K562 (cell line): ENCODE measurements at regions not wholly inside any gene's neighbourhood (a gene's known extent, or its start where the extent isn't known, plus 50 kb on each side); places are given as distances from the start of the nearest gene placed in this dataset.

ENCODE experiments used
- ATF1 ChIP-seq, 2 experiments: fragments of 450-650 bp in 1 of 2; IDR thresholded peaks; 2 replicates each; pipeline ENCODE4 v1.6.1; 2016; ENCODE audit warnings: missing compliant biosample characterization in 1 of 2, missing genetic modification characterization in 1 of 2
- ATF3 ChIP-seq, 2 experiments: fragments of 450-650 bp in 1 of 2; sonication (generic) in 1 of 2; formaldehyde crosslinking in 1 of 2; IDR thresholded peaks in 1 of 2; conservative IDR thresholded peaks in 1 of 2; 2 replicates each; pipeline versions ENCODE4 v1.6.1 to v1.8.1; 2016 to 2023; ENCODE audit warnings: mild to moderate bottlenecking in 2 of 2, moderate library complexity in 2 of 2, inconsistent platforms in 1 of 2, missing genetic modification reagents in 1 of 2
- ATF4 ChIP-seq: fragments of 450-650 bp; formaldehyde crosslinking; IDR thresholded peaks from 2 replicates; pipeline ENCODE4 v1.4.0; 2022; ENCODE audit warnings: mild to moderate bottlenecking, moderate library complexity
- CBFB ChIP-seq: sonication (generic); formaldehyde crosslinking; IDR thresholded peaks from 2 replicates; pipeline ENCODE4 v1.4.0; 2020; ENCODE audit warnings: mild to moderate bottlenecking, missing genetic modification reagents
- CEBPG ChIP-seq, 3 experiments: fragments of 200-800 bp in 1 of 3; sonication (Bioruptor generic) in 1 of 3; sonication (generic) in 1 of 3; formaldehyde crosslinking in 1 of 3; IDR thresholded peaks in 2 of 3; conservative IDR thresholded peaks in 1 of 3; 2 replicates each; pipeline versions ENCODE4 v1.6.1 to v1.8.0; 2016 to 2022; ENCODE audit warnings: missing compliant biosample characterization in 2 of 3, missing genetic modification characterization in 2 of 3, mild to moderate bottlenecking in 1 of 3, missing genetic modification reagents in 1 of 3
- CREB1 ChIP-seq, 2 experiments: sonication (generic) in 1 of 2; formaldehyde crosslinking in 1 of 2; IDR thresholded peaks; 2 replicates each; pipeline versions ENCODE4 v1.6.1 to v1.8.0; 2012 to 2022; ENCODE audit warnings: inconsistent platforms in 1 of 2, mild to moderate bottlenecking in 1 of 2, missing genetic modification reagents in 1 of 2, moderate library complexity in 1 of 2
- HNRNPH1 ChIP-seq: fragments of 200-400 bp; formaldehyde crosslinking; optimal IDR thresholded peaks from 2 replicates; pipeline ENCODE3; 2017; ENCODE audit warnings: low read depth, mild to moderate bottlenecking, low read length, moderate library complexity
- NBN ChIP-seq: fragments of 450-650 bp; IDR thresholded peaks from 2 replicates; pipeline ENCODE4 v1.6.1; 2016; ENCODE audit warnings: low read depth, mild to moderate bottlenecking
- RBFOX2 ChIP-seq: fragments of 200-400 bp; formaldehyde crosslinking; IDR thresholded peaks from 2 replicates; pipeline ENCODE4 v1.6.1; 2017; ENCODE audit warnings: low read depth, mild to moderate bottlenecking, low read length, moderate library complexity
- RHOXF2B ChIP-seq: fragments of 250-450 bp; sonication (Bioruptor Pico); conservative IDR thresholded peaks from 2 replicates; pipeline ENCODE4 v1.5.1; 2021
- ZNF224 ChIP-seq: sonication (generic); formaldehyde crosslinking; IDR thresholded peaks from 2 replicates; pipeline ENCODE4 v1.8.0; 2022; ENCODE audit warnings: mild to moderate bottlenecking, missing genetic modification reagents
- ZNF407 ChIP-seq: fragments of 450-650 bp; IDR thresholded peaks from 2 replicates; pipeline ENCODE4 v1.6.1; 2016; ENCODE audit warnings: low read depth
- ZNF584 ChIP-seq: fragments of 200-800 bp; sonication (Bioruptor generic); IDR thresholded peaks from 2 replicates; pipeline ENCODE4 v1.6.1; 2016; ENCODE audit warnings: low read depth, mild to moderate bottlenecking, missing genetic modification characterization, missing compliant biosample characterization
- ZNF780A ChIP-seq: fragments of 250-450 bp; sonication (Bioruptor Pico); IDR thresholded peaks from 2 replicates; pipeline ENCODE4 v1.5.0; 2021; ENCODE audit warnings: mild to moderate bottlenecking
- TF ChIP-seq, protein P1 (sequence below): fragments of 450-650 bp; formaldehyde crosslinking; IDR thresholded peaks from 2 replicates; pipeline ENCODE4 v1.4.0; 2022; ENCODE audit warnings: missing genetic modification characterization

DNA sequence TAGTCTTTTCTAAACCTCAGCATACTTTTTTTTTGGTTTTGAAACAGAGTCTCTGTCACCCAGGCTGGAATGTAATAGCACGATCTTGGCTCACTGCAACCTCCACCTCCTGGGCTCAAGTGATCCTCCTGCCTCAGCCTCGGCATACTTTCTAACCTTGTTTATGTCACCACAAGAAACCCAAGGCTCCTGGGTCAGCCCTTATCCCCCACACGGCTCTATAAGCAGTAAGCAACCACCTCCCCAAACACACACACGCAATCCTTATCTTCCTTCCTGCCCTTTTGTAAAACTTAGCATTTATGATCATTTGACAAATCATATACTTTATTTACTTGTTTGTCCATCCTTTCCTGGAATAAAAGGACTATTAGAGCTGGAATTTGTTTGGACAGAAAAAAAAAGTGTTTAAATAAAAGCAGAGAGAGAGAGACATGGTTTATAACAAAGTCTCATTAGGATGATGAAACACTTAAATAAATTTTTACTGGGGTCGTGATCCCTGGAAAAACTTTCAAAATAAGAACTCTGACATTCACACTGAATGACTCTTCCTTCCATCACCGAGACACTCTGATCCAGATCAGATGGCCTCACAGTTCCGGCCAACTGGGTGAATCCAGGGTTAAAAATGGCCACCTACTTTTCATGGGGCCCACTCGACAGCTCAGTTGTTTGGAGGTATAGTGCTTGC, 72.7 kb upstream of the PIK3CG start (continued):
- TF ChIP-seq ATF1 (CRISPR knock-in tag; IDR thresholded peaks at IDR 0.05), result no peak
- TF ChIP-seq ATF1 (tag; IDR thresholded peaks at IDR 0.05), result 0 out of 2 replicates have a peak, but pooled peaks have one; percentile 5
- no peak for TF ChIP-seq ZNF584 (CRISPR knock-in tag)
- no peak for TF ChIP-seq CEBPG (CRISPR knock-in tag; IDR thresholded peaks at IDR 0.05)
- peak in 1 of 2 experiments; percentile 76; a peak in 2 of 4 replicates for TF ChIP-seq CEBPG (tag; conservative IDR thresholded peaks at IDR 0.05 in 1 of 2, IDR thresholded peaks at IDR 0.05 in 1 of 2)
- no peak for TF ChIP-seq ATF4 (CRISPR knock-in tag)
- TF ChIP-seq ZNF224 (CRISPR knock-in tag), result no peak
- TF ChIP-seq ZNF780A (CRISPR knock-in tag), result no peak
- TF ChIP-seq RBFOX2, result no peak
- no peak for TF ChIP-seq CREB1 (IDR thresholded peaks at IDR 0.05)
- no peak for TF ChIP-seq CREB1 (CRISPR knock-in tag; IDR thresholded peaks at IDR 0.05)
- TF ChIP-seq NBN, result no peak
- TF ChIP-seq ZNF407, result no peak
- no peak for TF ChIP-seq CBFB (CRISPR knock-in tag)
- TF ChIP-seq ATF3 (IDR thresholded peaks at IDR 0.05), result peak; percentile 55
- TF ChIP-seq ATF3 (CRISPR knock-in tag; conservative IDR thresholded peaks at IDR 0.05), result no peak
- TF ChIP-seq HNRNPH1, result no peak
- TF ChIP-seq, protein P1, sequence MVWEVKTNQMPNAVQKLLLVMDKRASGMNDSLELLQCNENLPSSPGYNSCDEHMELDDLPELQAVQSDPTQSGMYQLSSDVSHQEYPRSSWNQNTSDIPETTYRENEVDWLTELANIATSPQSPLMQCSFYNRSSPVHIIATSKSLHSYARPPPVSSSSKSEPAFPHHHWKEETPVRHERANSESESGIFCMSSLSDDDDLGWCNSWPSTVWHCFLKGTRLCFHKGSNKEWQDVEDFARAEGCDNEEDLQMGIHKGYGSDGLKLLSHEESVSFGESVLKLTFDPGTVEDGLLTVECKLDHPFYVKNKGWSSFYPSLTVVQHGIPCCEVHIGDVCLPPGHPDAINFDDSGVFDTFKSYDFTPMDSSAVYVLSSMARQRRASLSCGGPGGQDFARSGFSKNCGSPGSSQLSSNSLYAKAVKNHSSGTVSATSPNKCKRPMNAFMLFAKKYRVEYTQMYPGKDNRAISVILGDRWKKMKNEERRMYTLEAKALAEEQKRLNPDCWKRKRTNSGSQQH (CRISPR knock-in tag), result no peak
- TF ChIP-seq RHOXF2B, result 0 out of 2 replicates have a peak, but pooled peaks have one; percentile 49
